ENCODE measurements at regions not wholly inside any gene's neighbourhood (a gene's known extent, or its start where the extent isn't known, plus 50 kb on each side); places are given as distances from the start of the nearest gene placed in this dataset.

GRCh38 chr1:182215764-182216163, 154.3 kb upstream of the ZNF648 start:
- DNase-seq (ENCODE audit: extremely low read depth, insufficient read length), result no peak
- H3K4me3 ChIP-seq (replicated peaks; ENCODE audit: low read depth, low read length), result no peak overlapping the region
- no peaks in the 10 kb centered on the region for H3K36me3 ChIP-seq (ENCODE audit: control insufficient read depth, insufficient read depth, low read length)
- TF ChIP-seq CTCF (IDR thresholded peaks at IDR 0.05; ENCODE audit: insufficient read depth, low read length, poor library complexity, severe bottlenecking), result no peak
- H3K27me3 ChIP-seq (replicated peaks; ENCODE audit: control insufficient read depth, insufficient read depth, low read length), result no peaks in the 10 kb centered on the region

- Histone ChIP-seq H3K4me3 (replicated peaks; ENCODE audit: low read depth, low read length) (no peak overlapping the region), H3K36me3 (ENCODE audit: control insufficient read depth, insufficient read depth, low read length) (no peaks in the 10 kb centered on the region), H3K27me3 (replicated peaks; ENCODE audit: control insufficient read depth, insufficient read depth, low read length) (peaks cover 2% of the 10 kb centered on the region; the same call in 1 of the 2 replicates)
- no peak for DNase-seq (ENCODE audit: extremely low read depth, insufficient read length)
- no peak for TF ChIP-seq CTCF (IDR thresholded peaks at IDR 0.05; ENCODE audit: insufficient read depth, low read length, poor library complexity, severe bottlenecking)
Measured at GRCh38 chr1:182213163-182213562, 151.7 kb upstream of the ZNF648 start.

GRCh38 chr1:182211386-182211785, 149.9 kb upstream of the ZNF648 start:
- Histone ChIP-seq H3K36me3 (ENCODE audit: control insufficient read depth, insufficient read depth, low read length) (no peaks in the 10 kb centered on the region), H3K4me3 (replicated peaks; ENCODE audit: low read depth, low read length) (no peak overlapping the region), H3K27me3 (replicated peaks; ENCODE audit: control insufficient read depth, insufficient read depth, low read length) (peaks cover 2% of the 10 kb centered on the region; the same call in 1 of the 2 replicates)
- no peak for TF ChIP-seq CTCF (IDR thresholded peaks at IDR 0.05; ENCODE audit: insufficient read depth, low read length, poor library complexity, severe bottlenecking)
- DNase-seq (ENCODE audit: extremely low read depth, insufficient read length), result no peak

- Histone ChIP-seq H3K36me3 (ENCODE audit: control insufficient read depth, insufficient read depth, low read length) (no peaks in the 10 kb centered on the region), H3K27me3 (replicated peaks; ENCODE audit: control insufficient read depth, insufficient read depth, low read length) (peaks cover 2% of the 10 kb centered on the region; the same call in 1 of the 2 replicates), H3K4me3 (replicated peaks; ENCODE audit: low read depth, low read length) (no peak overlapping the region)
- no peak for TF ChIP-seq CTCF (IDR thresholded peaks at IDR 0.05; ENCODE audit: insufficient read depth, low read length, poor library complexity, severe bottlenecking)
- no peak for DNase-seq (ENCODE audit: extremely low read depth, insufficient read length)
Measured at GRCh38 chr1:182210417-182210816, 148.9 kb upstream of the ZNF648 start.

GRCh38 chr1:182207300-182207699, 145.8 kb upstream of the ZNF648 start:
- DNase-seq (ENCODE audit: extremely low read depth, insufficient read length), result no peak
- Histone ChIP-seq H3K4me3 (replicated peaks; ENCODE audit: low read depth, low read length) (no peak overlapping the region), H3K36me3 (ENCODE audit: control insufficient read depth, insufficient read depth, low read length) (no peaks in the 10 kb centered on the region), H3K27me3 (replicated peaks; ENCODE audit: control insufficient read depth, insufficient read depth, low read length) (peaks cover 2% of the 10 kb centered on the region; the same call in 1 of the 2 replicates)
- no peak for TF ChIP-seq CTCF (IDR thresholded peaks at IDR 0.05; ENCODE audit: insufficient read depth, low read length, poor library complexity, severe bottlenecking)

GRCh38 chr1:182206626-182207239, 145.2 kb upstream of the ZNF648 start:
- TF ChIP-seq CTCF (IDR thresholded peaks at IDR 0.05; ENCODE audit: insufficient read depth, low read length, poor library complexity, severe bottlenecking), result no peak
- Histone ChIP-seq H3K4me3 (replicated peaks; ENCODE audit: low read depth, low read length) (no peak overlapping the region), H3K27me3 (replicated peaks; ENCODE audit: control insufficient read depth, insufficient read depth, low read length) (peaks cover 2% of the 10 kb centered on the region; the same call in 1 of the 2 replicates), H3K36me3 (ENCODE audit: control insufficient read depth, insufficient read depth, low read length) (no peaks in the 10 kb centered on the region)
- no peak for DNase-seq (ENCODE audit: extremely low read depth, insufficient read length)
